ENCODE measurements at regions not wholly inside any gene's neighbourhood (a gene's known extent, or its start where the extent isn't known, plus 50 kb on each side); places are given as distances from the start of the nearest gene placed in this dataset.

GRCh38 chr1:88528792-88529191 lies 155.3 kb upstream of the PKN2 start:
- TF ChIP-seq CTCF (IDR thresholded peaks at IDR 0.05; ENCODE audit: insufficient read depth, low read depth, low read length, missing control alignments), result no peak

GRCh38 chr1:88529581-88529980 lies 154.5 kb upstream of the PKN2 start:
- no peak for TF ChIP-seq CTCF (IDR thresholded peaks at IDR 0.05; ENCODE audit: insufficient read depth, low read depth, low read length, missing control alignments)
- H3K4me3 ChIP-seq (ENCODE audit: low read depth, low read length), result no peak overlapping the region
- no peak for DNase-seq (ENCODE audit: low read depth)

More at GRCh38 chr1:88528792-88529191, 155.3 kb upstream of the PKN2 start:
- no peak for DNase-seq (ENCODE audit: low read depth)
- no peak overlapping the region for H3K4me3 ChIP-seq (ENCODE audit: low read depth, low read length)

DNA sequence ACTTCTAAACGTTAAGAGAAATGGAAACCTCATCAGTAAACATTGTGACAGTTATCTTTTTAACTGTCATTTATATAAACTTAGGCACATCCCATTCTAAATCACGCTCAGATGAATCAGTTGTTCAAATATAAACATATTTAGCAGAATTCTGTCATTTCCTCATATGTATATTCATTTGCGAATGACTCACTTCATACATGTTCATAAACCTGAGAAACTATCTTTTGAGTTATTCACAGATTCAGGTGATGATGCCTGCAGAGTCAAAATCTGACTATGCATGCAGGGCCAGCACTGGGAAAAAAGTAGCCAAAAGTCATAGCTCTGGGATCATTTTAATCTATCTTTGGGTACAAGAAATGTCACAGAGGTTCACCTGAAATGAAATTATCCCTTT lies 153.8 kb upstream of the PKN2 start:
- no peak overlapping the region for H3K4me3 ChIP-seq (ENCODE audit: low read depth, low read length)
- no peak for TF ChIP-seq CTCF (IDR thresholded peaks at IDR 0.05; ENCODE audit: insufficient read depth, low read depth, low read length, missing control alignments)
- DNase-seq (ENCODE audit: low read depth), result no peak

DNA sequence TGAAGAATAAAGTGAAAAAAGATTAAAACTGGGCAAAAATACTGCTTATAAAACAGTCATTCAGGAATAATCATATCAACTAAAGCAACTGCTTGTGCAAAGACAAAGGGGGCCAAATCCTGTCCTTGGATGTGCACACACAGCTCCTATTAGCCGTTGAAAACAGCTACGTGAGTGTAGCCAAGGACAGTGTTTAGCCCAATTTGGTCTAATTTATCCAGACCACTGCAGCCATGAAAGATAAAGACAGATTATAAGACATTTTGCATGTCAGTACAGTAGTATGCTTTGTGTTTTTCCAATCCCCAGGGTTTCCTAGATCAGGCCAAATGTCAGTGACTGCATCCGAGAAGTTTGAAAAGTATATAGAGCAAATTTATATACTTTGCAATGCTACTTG lies 146.3 kb upstream of the PKN2 start:
- no peak for TF ChIP-seq CTCF (IDR thresholded peaks at IDR 0.05; ENCODE audit: insufficient read depth, low read depth, low read length, missing control alignments)
- H3K4me3 ChIP-seq (ENCODE audit: low read depth, low read length), result no peak overlapping the region
- no peak for DNase-seq (ENCODE audit: low read depth)

GRCh38 chr1:88538222-88538899 lies 145.7 kb upstream of the PKN2 start:
- DNase-seq (ENCODE audit: low read depth), result no peak
- no peak overlapping the region for H3K4me3 ChIP-seq (ENCODE audit: low read depth, low read length)
- no peak for TF ChIP-seq CTCF (IDR thresholded peaks at IDR 0.05; ENCODE audit: insufficient read depth, low read depth, low read length, missing control alignments)

- DNase-seq (ENCODE audit: low read depth), result no peak
- TF ChIP-seq CTCF (IDR thresholded peaks at IDR 0.05; ENCODE audit: insufficient read depth, low read depth, low read length, missing control alignments), result no peak
- no peak overlapping the region for H3K4me3 ChIP-seq (ENCODE audit: low read depth, low read length)
Measured at GRCh38 chr1:88540255-88540654, 143.8 kb upstream of the PKN2 start.

GRCh38 chr1:88541596-88541995 lies 142.5 kb upstream of the PKN2 start:
- DNase-seq (ENCODE audit: low read depth), result no peak
- TF ChIP-seq CTCF (IDR thresholded peaks at IDR 0.05; ENCODE audit: insufficient read depth, low read depth, low read length, missing control alignments), result no peak

More at GRCh38 chr1:88541596-88541995, 142.5 kb upstream of the PKN2 start:
- no peak overlapping the region for H3K4me3 ChIP-seq (ENCODE audit: low read depth, low read length)
